ENCODE measurements at regions not wholly inside any gene's neighbourhood (a gene's known extent, or its start where the extent isn't known, plus 50 kb on each side); places are given as distances from the start of the nearest gene placed in this dataset.

GRCh38 chr2:18837240-18837639 is 247.9 kb upstream of the NT5C1B start:
- TF ChIP-seq, protein P1, sequence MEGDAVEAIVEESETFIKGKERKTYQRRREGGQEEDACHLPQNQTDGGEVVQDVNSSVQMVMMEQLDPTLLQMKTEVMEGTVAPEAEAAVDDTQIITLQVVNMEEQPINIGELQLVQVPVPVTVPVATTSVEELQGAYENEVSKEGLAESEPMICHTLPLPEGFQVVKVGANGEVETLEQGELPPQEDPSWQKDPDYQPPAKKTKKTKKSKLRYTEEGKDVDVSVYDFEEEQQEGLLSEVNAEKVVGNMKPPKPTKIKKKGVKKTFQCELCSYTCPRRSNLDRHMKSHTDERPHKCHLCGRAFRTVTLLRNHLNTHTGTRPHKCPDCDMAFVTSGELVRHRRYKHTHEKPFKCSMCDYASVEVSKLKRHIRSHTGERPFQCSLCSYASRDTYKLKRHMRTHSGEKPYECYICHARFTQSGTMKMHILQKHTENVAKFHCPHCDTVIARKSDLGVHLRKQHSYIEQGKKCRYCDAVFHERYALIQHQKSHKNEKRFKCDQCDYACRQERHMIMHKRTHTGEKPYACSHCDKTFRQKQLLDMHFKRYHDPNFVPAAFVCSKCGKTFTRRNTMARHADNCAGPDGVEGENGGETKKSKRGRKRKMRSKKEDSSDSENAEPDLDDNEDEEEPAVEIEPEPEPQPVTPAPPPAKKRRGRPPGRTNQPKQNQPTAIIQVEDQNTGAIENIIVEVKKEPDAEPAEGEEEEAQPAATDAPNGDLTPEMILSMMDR (IDR thresholded peaks at IDR 0.05; ENCODE audit: low read depth, low read length) = no peak
- no peaks in the 10 kb centered on the region for H3K4me1 ChIP-seq
- H3K36me3 ChIP-seq = no peaks in the 10 kb centered on the region
- no peaks in the 10 kb centered on the region for H3K9me3 ChIP-seq
- no peak overlapping the region for H3K4me3 ChIP-seq (ENCODE audit: low read depth, low read length)
- DNase-seq = no peak
- H3K27me3 ChIP-seq = no peaks in the 10 kb centered on the region

DNA sequence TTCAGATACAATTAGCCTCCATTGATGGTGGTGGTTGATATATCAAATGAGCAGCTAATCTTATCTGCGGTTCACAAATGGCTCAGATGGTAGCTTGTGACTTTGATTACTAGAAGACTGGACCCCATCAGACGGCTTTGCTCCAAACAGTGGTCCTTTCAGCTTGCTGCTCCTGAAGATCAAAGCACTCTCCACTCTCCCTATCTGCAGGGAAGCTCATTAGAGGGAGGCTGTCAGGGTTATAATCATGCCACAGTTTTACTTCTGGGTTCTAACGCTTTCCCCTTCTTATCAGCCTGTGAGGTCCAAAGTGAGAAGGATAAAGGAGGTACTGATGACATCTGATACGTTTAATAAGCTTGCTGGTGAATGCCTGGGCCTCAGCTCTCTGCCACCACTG is 247.1 kb upstream of the NT5C1B start:
- no peak for DNase-seq
- Histone ChIP-seq H3K4me3 (ENCODE audit: low read depth, low read length) (no peak overlapping the region), H3K36me3 (no peaks in the 10 kb centered on the region), H3K4me1 (no peaks in the 10 kb centered on the region), H3K27me3 (no peaks in the 10 kb centered on the region), H3K9me3 (no peaks in the 10 kb centered on the region; the same call in 1 of the 2 replicates)
- TF ChIP-seq, protein P1 (IDR thresholded peaks at IDR 0.05; ENCODE audit: low read depth, low read length) = no peak

- Histone ChIP-seq H3K4me3 (ENCODE audit: low read depth, low read length) (no peak overlapping the region), H3K4me1 (no peaks in the 10 kb centered on the region), H3K27me3 (no peaks in the 10 kb centered on the region), H3K9me3 (no peaks in the 10 kb centered on the region; the same call in 1 of the 2 replicates), H3K36me3 (no peaks in the 10 kb centered on the region)
- TF ChIP-seq, protein P1 (IDR thresholded peaks at IDR 0.05; ENCODE audit: low read depth, low read length) = no peak
- DNase-seq = no peak
These were observed 246.4 kb upstream of the NT5C1B start for GRCh38 chr2:18835787-18836186.

DNA sequence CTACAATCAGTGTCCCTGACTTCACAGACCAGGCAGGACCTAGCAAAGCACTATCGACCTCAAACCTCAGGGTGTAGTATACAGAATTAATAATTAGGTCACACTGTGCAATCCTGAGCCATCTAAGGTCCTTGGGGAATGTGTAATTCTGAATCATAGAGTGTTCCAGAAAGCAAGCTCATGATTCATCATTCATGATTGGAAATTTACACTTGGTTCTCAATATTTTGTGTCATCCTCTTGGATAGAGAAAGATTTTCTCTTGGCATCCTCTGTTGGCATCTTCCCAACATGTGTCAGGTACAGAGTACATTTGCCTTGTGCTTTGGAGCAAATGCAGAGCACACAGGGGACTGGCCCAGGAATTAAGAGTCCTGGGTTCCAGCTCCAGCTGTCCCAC is 245.0 kb upstream of the NT5C1B start:
- TF ChIP-seq, protein P1 (IDR thresholded peaks at IDR 0.05; ENCODE audit: low read depth, low read length) = no peak
- Histone ChIP-seq H3K9me3 (no peaks in the 10 kb centered on the region; the same call in 1 of the 2 replicates), H3K27me3 (no peaks in the 10 kb centered on the region), H3K4me3 (ENCODE audit: low read depth, low read length) (no peak overlapping the region), H3K36me3 (no peaks in the 10 kb centered on the region), H3K4me1 (no peaks in the 10 kb centered on the region)
- DNase-seq = no peak

DNA sequence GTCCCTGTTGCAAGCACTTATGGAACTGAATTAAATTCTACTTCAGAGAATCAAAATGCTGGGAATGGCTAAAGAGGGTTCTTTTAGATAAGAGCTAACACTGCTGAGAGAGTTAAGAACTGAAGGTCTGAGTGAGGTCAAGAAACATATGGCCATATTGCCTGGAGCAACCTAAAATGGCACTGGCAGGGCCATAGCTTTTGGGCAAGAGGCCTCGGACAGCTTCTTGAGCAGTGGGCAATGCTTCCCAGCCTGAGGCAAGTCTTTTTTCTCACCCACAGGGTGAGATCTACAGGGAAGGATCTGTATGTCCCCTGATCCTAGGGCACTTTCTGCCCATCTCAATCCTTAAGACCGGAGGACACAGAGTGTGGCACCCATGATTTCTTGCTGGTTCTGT is 244.6 kb upstream of the NT5C1B start:
- Histone ChIP-seq H3K27me3 (no peaks in the 10 kb centered on the region), H3K4me1 (no peaks in the 10 kb centered on the region)

DNA sequence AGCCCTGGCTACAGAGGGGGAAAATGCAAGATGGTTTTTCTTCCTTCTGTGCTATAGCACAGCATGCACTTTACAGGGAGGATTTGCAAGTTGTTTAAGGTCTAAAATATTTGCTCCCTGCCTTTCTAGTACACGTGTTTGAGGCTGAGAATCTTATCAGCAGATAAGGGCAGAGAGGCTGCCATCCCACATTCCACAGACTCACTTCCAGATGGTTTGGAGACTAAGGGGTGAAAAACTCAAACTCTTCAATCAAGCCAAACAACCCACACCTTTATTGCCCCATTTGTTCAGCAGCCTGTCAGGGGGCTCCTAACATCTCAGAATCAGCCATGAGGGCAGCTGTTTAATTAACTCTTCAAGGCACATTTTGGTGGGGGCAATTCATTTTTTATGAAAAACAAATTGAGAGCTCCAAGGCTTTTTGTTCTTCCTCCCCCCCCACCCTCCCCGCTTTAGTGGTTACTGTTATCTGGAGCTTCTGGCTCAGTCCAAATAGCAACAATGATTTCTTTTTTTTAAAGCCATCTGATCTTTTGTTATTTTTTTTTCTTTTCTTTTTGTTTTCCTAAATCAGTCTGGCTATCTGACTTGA is 242.6 kb upstream of the NT5C1B start:
- TF ChIP-seq, protein P1 (IDR thresholded peaks at IDR 0.05; ENCODE audit: low read depth, low read length) = no peak
- Histone ChIP-seq H3K9me3 (no peaks in the 10 kb centered on the region; the same call in 1 of the 2 replicates), H3K4me3 (ENCODE audit: low read depth, low read length) (no peak overlapping the region), H3K36me3 (no peaks in the 10 kb centered on the region), H3K4me1 (no peaks in the 10 kb centered on the region), H3K27me3 (no peaks in the 10 kb centered on the region)
- DNase-seq = no peak

More for the DNA sequence above, 244.6 kb upstream of the NT5C1B start:
- Histone ChIP-seq H3K9me3 (no peaks in the 10 kb centered on the region; the same call in 1 of the 2 replicates), H3K4me3 (ENCODE audit: low read depth, low read length) (no peak overlapping the region), H3K36me3 (no peaks in the 10 kb centered on the region)
- TF ChIP-seq, protein P1 (IDR thresholded peaks at IDR 0.05; ENCODE audit: low read depth, low read length) = no peak
- DNase-seq = no peak

Data from BE2C (cell line).